GM10266 (cell line): ENCODE measurements at regions not wholly inside any gene's neighbourhood (a gene's known extent, or its start where the extent isn't known, plus 50 kb on each side); places are given as distances from the start of the nearest gene placed in this dataset.
"Not testable (repeated sequence)": the region's sequence is repeated elsewhere in the genome, so short reads cannot be mapped to it uniquely, and the experiment has no call there.

Experiments used
- DNase-seq: peaks from one replicate; pipeline ENCODE4 v3.0.0; 2012; ENCODE audit errors: extremely low spot score
- TF ChIP-seq, protein P1 (sequence below): IDR thresholded peaks from 2 replicates; pipeline ENCODE4 v1.5.1; 2012; ENCODE audit warnings: mild to moderate bottlenecking, low read depth; ENCODE audit not compliant: control insufficient read depth, insufficient read depth; ENCODE audit errors: missing control alignments

DNA sequence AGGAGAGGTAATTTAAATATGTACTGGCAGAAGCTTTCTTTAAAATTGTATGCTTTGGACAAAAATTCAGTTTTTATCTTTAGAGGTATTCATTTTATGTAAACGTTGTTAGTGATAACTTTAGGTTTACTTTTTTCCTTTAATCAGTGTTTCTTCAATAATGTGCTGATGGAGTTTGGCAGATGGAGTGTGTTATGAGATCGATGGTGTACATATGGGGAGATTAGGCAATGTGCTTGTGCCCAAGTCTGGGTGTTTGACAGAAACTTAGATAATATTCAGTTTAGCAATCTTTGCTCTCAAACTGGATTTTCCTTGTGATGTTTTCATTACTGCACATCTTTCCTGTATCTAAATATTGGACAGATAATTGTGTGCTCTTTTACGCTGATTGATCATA is 425.4 kb downstream of the JRKL start:
- TF ChIP-seq, protein P1, sequence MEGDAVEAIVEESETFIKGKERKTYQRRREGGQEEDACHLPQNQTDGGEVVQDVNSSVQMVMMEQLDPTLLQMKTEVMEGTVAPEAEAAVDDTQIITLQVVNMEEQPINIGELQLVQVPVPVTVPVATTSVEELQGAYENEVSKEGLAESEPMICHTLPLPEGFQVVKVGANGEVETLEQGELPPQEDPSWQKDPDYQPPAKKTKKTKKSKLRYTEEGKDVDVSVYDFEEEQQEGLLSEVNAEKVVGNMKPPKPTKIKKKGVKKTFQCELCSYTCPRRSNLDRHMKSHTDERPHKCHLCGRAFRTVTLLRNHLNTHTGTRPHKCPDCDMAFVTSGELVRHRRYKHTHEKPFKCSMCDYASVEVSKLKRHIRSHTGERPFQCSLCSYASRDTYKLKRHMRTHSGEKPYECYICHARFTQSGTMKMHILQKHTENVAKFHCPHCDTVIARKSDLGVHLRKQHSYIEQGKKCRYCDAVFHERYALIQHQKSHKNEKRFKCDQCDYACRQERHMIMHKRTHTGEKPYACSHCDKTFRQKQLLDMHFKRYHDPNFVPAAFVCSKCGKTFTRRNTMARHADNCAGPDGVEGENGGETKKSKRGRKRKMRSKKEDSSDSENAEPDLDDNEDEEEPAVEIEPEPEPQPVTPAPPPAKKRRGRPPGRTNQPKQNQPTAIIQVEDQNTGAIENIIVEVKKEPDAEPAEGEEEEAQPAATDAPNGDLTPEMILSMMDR: no peak
- no peak for DNase-seq

DNA sequence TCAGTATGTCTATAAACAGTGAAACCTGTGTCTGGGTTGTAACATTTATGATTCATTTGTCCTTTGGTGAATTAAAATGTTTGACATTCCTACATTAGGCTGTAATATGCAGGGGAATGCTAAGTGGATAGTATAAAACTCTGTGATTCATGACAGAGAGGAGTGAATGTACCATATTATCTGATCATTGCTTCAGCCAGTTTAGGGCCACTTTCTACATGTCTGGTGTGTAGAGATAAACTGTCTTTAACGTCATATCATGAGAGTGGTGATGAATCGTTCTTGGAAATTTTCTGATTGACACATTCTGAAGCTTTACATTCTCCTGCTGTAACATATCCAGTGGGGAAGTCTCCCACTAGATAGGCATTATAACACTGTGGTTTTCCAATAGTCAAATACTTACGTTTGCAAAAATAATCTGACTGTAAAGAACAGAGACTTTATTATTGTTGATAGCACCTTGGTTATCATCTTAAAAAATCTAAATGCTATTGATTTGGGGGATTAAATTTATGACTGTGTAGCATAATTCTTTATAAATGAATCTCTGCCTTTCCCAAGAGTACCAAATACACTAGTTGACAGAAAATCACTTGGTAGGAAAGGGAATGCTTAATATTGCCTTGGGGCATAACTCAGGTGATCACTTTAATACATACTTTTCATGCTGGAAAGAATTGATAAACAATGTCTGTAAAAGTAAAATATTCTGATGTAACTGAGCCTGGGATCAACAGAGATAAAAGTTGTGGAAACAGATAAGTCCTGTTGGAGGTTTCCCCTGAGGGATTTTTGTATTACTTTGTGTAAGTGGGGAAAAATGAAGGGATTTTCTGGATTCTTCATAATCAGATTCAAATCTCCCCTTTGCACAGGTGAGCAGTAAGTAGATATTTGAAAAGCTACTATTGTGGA is 427.9 kb downstream of the JRKL start:
- TF ChIP-seq, protein P1: no peak
- no peak for DNase-seq

DNA sequence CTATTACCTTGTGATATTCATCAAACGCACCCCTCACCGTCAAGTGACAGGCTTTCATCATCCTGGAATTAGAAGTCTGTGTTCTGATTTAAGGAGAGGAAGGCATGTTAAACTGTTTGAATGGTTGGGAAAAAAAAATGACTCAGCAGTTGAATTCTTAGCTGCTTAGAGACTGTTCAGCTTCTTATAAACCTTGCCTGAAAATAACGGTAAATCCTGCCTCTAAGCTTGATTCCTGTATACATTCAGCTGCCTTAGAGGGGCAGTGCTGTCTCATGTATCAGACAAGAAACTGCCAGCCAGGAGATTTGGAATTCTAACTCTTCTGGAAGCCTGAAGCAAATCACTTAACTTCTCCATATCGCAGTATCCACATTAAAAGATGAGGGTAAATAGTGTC is 437.4 kb downstream of the JRKL start:
- TF ChIP-seq, protein P1: no peak
- no peak for DNase-seq

DNA sequence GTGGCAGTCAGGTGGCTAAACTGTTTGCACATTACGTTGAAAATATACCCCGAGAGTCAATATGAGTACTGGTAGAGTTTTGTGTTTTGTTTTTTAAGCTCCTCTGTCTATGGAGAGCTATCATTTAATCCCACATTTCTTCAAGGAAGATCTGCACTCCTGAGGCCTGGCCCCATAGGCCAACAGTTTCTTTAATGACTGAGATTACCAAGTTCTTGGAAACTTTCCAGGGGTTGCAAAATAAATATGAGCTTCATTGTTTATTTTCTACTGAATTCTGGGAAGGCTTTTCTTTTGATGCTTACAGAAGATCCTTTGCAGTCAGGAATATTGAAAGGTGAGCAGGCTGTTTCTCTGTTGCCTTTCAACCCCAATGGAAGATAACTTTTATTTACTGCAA is 452.0 kb downstream of the JRKL start:
- TF ChIP-seq, protein P1: no peak
- DNase-seq: no peak

DNA sequence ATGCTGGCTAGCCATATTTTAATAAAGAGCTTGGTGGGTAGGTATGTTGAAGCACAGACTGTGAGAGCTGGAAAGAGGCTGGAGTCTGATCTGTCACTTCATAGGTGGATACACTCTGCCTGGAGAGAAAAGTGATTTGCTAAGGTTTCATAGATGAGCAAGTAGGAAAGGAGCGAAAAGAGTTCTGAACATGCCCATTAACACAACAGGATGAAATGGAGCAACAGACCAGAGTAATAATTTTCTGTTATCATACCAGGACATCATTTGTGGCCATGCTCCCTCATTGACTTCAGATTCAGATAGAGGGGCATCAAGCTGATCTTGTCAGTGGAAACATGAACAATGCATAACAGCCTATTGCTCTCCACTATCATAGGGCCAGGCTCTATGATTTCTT is 452.9 kb downstream of the JRKL start:
- no peak for DNase-seq
- TF ChIP-seq, protein P1: no peak

DNA sequence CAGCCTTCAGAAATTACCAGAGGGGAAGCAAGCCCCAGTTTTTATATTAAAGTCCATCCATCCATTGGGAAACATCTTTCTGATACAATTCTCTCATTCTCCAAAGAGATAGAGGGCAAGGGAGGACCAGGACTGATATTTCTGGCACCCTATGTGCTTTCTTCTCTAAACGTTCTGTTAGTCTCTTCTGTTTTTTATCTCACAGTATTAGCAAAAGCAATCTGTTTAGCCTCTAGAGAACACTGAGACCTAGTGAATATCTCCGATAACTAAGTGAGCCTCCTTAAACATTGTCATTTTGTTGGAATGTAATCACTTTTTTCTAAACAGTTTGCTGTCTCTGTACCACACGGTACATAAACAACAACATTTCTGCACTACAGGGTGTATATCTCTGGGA is 464.6 kb downstream of the JRKL start:
- no peak for DNase-seq
- TF ChIP-seq, protein P1: no peak

DNA sequence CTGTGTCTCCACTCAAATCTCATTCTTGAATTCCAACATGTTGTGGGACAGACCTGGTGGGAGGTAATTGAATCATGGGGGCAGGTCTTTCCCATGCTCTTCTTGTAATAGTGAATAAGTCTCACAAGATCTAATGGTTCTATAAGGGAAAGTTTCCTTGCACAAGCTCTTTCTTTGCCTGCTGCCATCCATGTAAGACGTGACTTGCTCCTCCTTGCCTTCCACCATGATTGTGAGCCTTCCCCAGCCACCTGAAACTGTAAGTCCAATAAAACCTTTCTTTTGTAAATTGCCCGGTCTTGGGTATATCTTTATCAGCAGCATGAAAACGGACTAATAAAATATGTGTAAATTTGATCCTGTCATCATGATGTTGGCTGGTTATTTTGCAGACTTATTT is 471.9 kb downstream of the JRKL start:
- not testable (repeated sequence) for DNase-seq
